Endothelial cell of umbilical vein (primary cell): ENCODE measurements at regions not wholly inside any gene's neighbourhood (a gene's known extent, or its start where the extent isn't known, plus 50 kb on each side); places are given as distances from the start of the nearest gene placed in this dataset.

Source experiments
- CTCF ChIP-seq, 2 donors: IDR thresholded peaks; 1 replicate in 1 of 2; 2 replicates in 1 of 2; pipeline ENCODE4 v1.5.1; 2011; ENCODE audit warnings: low read length in 2 of 2, mild to moderate bottlenecking in 2 of 2, moderate library complexity in 2 of 2, control low read depth in 1 of 2, inconsistent platforms in 1 of 2, low read depth in 1 of 2; ENCODE audit not compliant: insufficient read depth in 1 of 2; ENCODE audit errors: extremely low read depth in 1 of 2
- EZH2 ChIP-seq: IDR thresholded peaks from 2 replicates; pipeline ENCODE4 v1.6.1; 2012; ENCODE audit warnings: borderline replicate concordance, low read depth, mild to moderate bottlenecking, moderate library complexity, low read length, inconsistent platforms; ENCODE audit not compliant: severe bottlenecking
- FOS ChIP-seq: IDR thresholded peaks from 2 replicates; pipeline ENCODE4 v1.6.1; 2011; ENCODE audit warnings: mild to moderate bottlenecking, low read length, moderate library complexity, borderline replicate concordance; ENCODE audit not compliant: insufficient read depth
- GATA2 ChIP-seq: IDR thresholded peaks from 2 replicates; pipeline ENCODE4 v1.7.0; 2011; ENCODE audit warnings: low read depth, mild to moderate bottlenecking, moderate library complexity, mixed read lengths, low read length; ENCODE audit not compliant: insufficient read length, insufficient read depth
- MAX ChIP-seq: IDR thresholded peaks from 2 replicates; pipeline ENCODE4 v1.6.1; 2011; ENCODE audit not compliant: insufficient read depth, insufficient read length
- MYC ChIP-seq: IDR thresholded peaks from one replicate; pipeline ENCODE4 v1.6.1; 2011; ENCODE audit warnings: mild to moderate bottlenecking, low read depth, low read length
- POLR2A ChIP-seq: IDR thresholded peaks from 2 replicates; pipeline ENCODE4 v1.6.1; 2012; ENCODE audit warnings: low read depth, mild to moderate bottlenecking, control low read depth, low read length
- POLR2AphosphoS5 ChIP-seq: IDR thresholded peaks from 2 replicates; pipeline ENCODE4 v1.6.1; 2012; ENCODE audit warnings: low read depth, mild to moderate bottlenecking, control low read depth, low read length, moderate library complexity; ENCODE audit not compliant: insufficient read depth

- no peak for TF ChIP-seq POLR2A
- no peak for TF ChIP-seq EZH2
- no peak for TF ChIP-seq POLR2AphosphoS5
- no peak for TF ChIP-seq CTCF (IDR thresholded peaks at IDR 0.05; ENCODE audit: extremely low read depth in 1 of 2, insufficient read depth in 1 of 2, low read depth in 1 of 2, low read length in 2 of 2)
- no peak for TF ChIP-seq MAX
- no peak for TF ChIP-seq GATA2
- TF ChIP-seq FOS, result no peak
- no peak for TF ChIP-seq MYC
These were observed 365.9 kb downstream of the CRPPA start for GRCh38 chr7:16055263-16055976.
